ENCODE measurements at regions not wholly inside any gene's neighbourhood (a gene's known extent, or its start where the extent isn't known, plus 50 kb on each side); places are given as distances from the start of the nearest gene placed in this dataset.

GRCh38 chr5:98722188-98722587, 51.3 kb upstream of the RGMB start:
- no peaks in the 10 kb centered on the region for H3K27me3 ChIP-seq (ENCODE audit: control insufficient read depth in 3 of 3, insufficient read depth in 3 of 3, low read length in 3 of 3)

GRCh38 chr5:98723061-98723460, 50.4 kb upstream of the RGMB start:
- no peaks in the 10 kb centered on the region for H3K27me3 ChIP-seq (ENCODE audit: control insufficient read depth in 3 of 3, insufficient read depth in 3 of 3, low read length in 3 of 3)
- no peak for FAIRE-seq
- H3K4me3 ChIP-seq (ENCODE audit: low read depth in 1 of 3, low read length in 3 of 3) = no peak overlapping the region
- no peak for DNase-seq
- H3K4me1 ChIP-seq (ENCODE audit: control insufficient read depth in 3 of 3, insufficient read depth in 2 of 3, low read depth in 1 of 3, low read length in 2 of 3) = no peaks in the 10 kb centered on the region
- no peaks in the 10 kb centered on the region for H3K9me3 ChIP-seq (ENCODE audit: control insufficient read depth in 2 of 2, insufficient read depth in 1 of 2, low read depth in 1 of 2, low read length in 1 of 2)
- no peak overlapping the region for H3K27ac ChIP-seq (ENCODE audit: low read depth in 1 of 3, low read length in 2 of 3)
- H3K36me3 ChIP-seq (ENCODE audit: control insufficient read depth in 3 of 3, insufficient read depth in 2 of 3, low read depth in 1 of 3, low read length in 3 of 3) = no peaks in the 10 kb centered on the region
- 84 to 93% (median 88%) methylated on average over 2 of the region's 2 CpGs for WGBS, 3 donors

More at GRCh38 chr5:98722188-98722587, 51.3 kb upstream of the RGMB start:
- Histone ChIP-seq H3K4me1 (ENCODE audit: control insufficient read depth in 3 of 3, insufficient read depth in 2 of 3, low read depth in 1 of 3, low read length in 2 of 3) (no peaks in the 10 kb centered on the region), H3K27ac (ENCODE audit: low read depth in 1 of 3, low read length in 2 of 3) (no peak overlapping the region), H3K9me3 (ENCODE audit: control insufficient read depth in 2 of 2, insufficient read depth in 1 of 2, low read depth in 1 of 2, low read length in 1 of 2) (no peaks in the 10 kb centered on the region), H3K4me3 (ENCODE audit: low read depth in 1 of 3, low read length in 3 of 3) (no peak overlapping the region), H3K36me3 (ENCODE audit: control insufficient read depth in 3 of 3, insufficient read depth in 2 of 3, low read depth in 1 of 3, low read length in 3 of 3) (no peaks in the 10 kb centered on the region)
- FAIRE-seq = no peak
- no peak for DNase-seq
- WGBS, 3 donors = 60 to 66% (median 60%) methylated on average over 2 of the region's 2 CpGs
